ENCODE measurements at regions not wholly inside any gene's neighbourhood (a gene's known extent, or its start where the extent isn't known, plus 50 kb on each side); places are given as distances from the start of the nearest gene placed in this dataset.
A peak's percentile ranks its signal among the peaks of the same experiment; 100 is the strongest.

DNA sequence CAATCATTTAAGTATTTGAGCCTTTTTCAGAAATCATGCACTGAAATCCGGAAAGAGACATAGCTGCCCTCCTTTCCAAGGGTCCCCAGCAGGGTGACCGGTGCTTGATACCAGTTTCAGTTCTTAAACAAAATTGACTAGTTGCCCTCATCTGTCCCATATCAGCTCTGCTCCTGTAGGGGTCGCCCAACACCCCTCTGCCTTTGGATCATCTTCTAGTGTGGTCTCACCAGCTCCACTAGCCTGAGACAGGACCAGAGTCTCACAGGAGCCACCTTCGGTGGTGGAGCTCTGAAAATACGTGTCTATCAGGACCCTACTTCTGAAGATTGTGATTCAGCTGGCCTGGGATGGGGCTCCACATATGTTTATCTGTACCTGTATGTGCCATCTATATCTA, 428.2 kb downstream of the ENC1 start:
- ChIA-PET POLR2A (no interaction called here), CTCF (interaction anchor here (0.7 to 1.1 kb wide), 2 partner anchors 11 to 428 kb away, joined by 3 read pairs; partner anchors contain the start of gene ENC1)
- H3K4me3 ChIP-seq (ENCODE audit: low read depth, low read length), result no peak overlapping the region
- no peaks in the 10 kb centered on the region for H3K9me3 ChIP-seq (ENCODE audit: control insufficient read depth, insufficient read depth, low read length)
- TF ChIP-seq, protein P1, sequence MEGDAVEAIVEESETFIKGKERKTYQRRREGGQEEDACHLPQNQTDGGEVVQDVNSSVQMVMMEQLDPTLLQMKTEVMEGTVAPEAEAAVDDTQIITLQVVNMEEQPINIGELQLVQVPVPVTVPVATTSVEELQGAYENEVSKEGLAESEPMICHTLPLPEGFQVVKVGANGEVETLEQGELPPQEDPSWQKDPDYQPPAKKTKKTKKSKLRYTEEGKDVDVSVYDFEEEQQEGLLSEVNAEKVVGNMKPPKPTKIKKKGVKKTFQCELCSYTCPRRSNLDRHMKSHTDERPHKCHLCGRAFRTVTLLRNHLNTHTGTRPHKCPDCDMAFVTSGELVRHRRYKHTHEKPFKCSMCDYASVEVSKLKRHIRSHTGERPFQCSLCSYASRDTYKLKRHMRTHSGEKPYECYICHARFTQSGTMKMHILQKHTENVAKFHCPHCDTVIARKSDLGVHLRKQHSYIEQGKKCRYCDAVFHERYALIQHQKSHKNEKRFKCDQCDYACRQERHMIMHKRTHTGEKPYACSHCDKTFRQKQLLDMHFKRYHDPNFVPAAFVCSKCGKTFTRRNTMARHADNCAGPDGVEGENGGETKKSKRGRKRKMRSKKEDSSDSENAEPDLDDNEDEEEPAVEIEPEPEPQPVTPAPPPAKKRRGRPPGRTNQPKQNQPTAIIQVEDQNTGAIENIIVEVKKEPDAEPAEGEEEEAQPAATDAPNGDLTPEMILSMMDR (IDR thresholded peaks at IDR 0.05; ENCODE audit: low read depth, low read length), result peak; percentile 41
- H3K27ac ChIP-seq (ENCODE audit: low read depth, low read length), result no peak overlapping the region
- H3K27me3 ChIP-seq (ENCODE audit: control insufficient read depth, insufficient read depth, low read length), result no peaks in the 10 kb centered on the region
- DNase-seq (ENCODE audit: low read depth, low spot score), result no peak

DNA sequence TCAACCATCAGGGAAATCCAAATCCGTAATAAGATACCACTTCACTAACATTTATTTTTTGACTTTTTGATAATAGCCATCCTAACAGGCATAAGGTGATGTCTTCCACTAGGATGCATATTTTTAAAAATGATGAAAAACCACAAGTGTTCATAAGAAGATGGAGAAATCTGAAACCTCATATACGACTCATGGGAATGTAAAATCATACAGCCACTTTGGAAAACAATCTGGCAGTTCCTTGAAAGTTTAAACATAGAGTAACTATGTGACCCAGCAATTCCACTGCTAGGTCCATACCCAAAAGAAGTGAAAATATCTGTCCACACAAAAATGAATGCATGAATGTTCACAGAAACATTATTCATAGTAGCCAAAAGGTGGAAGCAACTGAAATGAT, 431.0 kb downstream of the ENC1 start:
- POLR2A ChIA-PET, result no interaction called here
- TF ChIP-seq, protein P1 (IDR thresholded peaks at IDR 0.05; ENCODE audit: low read depth, low read length), result no peak
- H3K4me3 ChIP-seq (ENCODE audit: low read depth, low read length), result no peak overlapping the region
- no peak overlapping the region for H3K27ac ChIP-seq (ENCODE audit: low read depth, low read length)
- DNase-seq (ENCODE audit: low read depth, low spot score), result no peak
- H3K27me3 ChIP-seq (ENCODE audit: control insufficient read depth, insufficient read depth, low read length), result no peaks in the 10 kb centered on the region
- CTCF ChIA-PET, result no interaction called here
- no peaks in the 10 kb centered on the region for H3K9me3 ChIP-seq (ENCODE audit: control insufficient read depth, insufficient read depth, low read length)

DNA sequence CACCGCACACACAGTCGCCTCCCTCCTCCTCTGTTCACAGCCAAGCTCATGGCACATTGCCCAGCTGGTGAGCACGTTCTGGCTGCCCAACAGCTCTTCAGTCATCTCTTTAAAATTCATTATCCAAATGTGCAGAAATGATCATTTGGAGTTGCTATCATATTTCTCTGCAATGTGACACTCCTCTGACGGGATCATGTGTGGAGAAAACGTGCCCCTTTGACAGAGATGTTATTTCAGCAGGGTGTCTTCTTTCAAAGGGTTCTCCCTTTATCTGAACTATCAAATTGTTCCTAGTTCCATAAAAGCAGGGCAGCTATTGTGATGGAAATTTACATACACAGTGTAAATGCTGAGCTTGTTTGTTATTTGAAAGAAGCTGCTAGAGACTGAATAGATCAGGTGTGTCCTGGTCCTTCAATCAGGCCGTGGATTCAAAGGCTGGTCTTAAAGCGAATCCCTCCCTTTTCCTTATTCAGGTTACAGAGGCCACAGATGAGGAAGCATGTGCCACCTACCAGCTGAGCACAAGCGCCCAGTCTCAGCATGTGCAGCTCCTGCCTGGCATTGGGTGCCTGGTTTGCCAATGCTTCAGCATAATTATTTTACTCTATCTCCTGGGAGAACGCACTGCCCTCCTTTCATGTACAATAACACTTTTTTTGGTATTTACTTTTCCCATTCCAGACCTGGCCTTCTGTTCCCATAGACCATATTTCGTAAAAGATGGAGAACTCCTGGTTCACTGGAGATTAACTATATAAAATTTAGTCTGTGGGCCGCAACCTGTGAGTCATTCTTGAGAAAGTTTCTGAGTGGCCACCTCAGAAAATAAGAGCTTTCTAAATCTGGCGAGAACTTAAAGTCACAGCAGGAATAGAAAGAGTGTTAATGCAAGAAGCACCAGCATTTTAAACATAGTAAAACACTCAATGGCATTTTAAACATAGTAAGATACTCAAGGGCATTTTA, 433.7 kb downstream of the ENC1 start:
- no peak overlapping the region for H3K27ac ChIP-seq (ENCODE audit: low read depth, low read length)
- H3K9me3 ChIP-seq (ENCODE audit: control insufficient read depth, insufficient read depth, low read length), result no peaks in the 10 kb centered on the region
- no peaks in the 10 kb centered on the region for H3K27me3 ChIP-seq (ENCODE audit: control insufficient read depth, insufficient read depth, low read length)
- ChIA-PET POLR2A (no interaction called here), CTCF (interaction anchor here (1.0 kb wide), 1 partner anchor 433 kb away, joined by 4 read pairs; the partner anchor contains the start of gene ENC1)
- TF ChIP-seq, protein P1 (IDR thresholded peaks at IDR 0.05; ENCODE audit: low read depth, low read length), result no peak
- no peak overlapping the region for H3K4me3 ChIP-seq (ENCODE audit: low read depth, low read length)
- no peak for DNase-seq (ENCODE audit: low read depth, low spot score)

DNA sequence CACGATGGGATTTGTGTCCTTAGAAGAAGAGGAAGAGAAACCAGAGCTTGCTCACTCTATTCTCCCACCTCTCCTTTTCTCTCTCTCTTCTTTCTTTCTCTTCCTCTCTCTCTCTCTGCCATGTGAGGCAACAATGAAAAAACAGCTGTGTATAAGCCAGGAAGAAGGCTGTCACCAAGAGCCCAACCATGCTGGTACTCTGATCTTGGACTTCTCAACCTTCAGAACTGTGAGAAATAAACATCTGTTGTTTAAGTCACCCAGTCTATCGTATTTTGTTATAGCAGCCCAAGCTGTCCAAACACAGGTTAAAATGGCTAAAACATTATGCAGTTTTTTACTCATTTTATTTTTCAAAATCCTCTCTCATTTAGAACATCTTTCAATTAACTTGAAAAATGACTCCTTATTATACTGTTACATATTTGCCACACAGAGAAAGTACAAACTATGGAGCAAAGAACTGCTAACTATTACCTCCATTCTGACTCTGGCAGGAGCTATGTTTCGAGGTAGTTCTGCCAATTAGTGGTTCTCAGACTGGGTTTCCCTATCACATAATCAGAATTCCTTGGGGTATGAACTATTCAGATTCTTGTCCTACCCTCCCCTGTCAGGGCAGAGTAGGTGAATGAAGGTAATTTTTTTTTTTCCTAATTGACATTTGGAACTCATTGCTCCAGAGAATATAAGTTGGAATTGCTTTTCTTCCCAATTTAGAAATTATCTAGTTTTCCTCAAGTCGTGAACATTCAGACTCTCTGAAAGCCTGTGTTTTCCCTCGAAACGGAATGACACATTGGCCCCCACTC, 434.6 kb downstream of the ENC1 start:
- Histone ChIP-seq H3K27me3 (ENCODE audit: control insufficient read depth, insufficient read depth, low read length) (no peaks in the 10 kb centered on the region), H3K9me3 (ENCODE audit: control insufficient read depth, insufficient read depth, low read length) (no peaks in the 10 kb centered on the region), H3K27ac (ENCODE audit: low read depth, low read length) (no peak overlapping the region), H3K4me3 (ENCODE audit: low read depth, low read length) (no peak overlapping the region)
- no peak for DNase-seq (ENCODE audit: low read depth, low spot score)
- CTCF ChIA-PET, result interaction anchor here (1.0 kb wide), 1 partner anchor 434 kb away, joined by 4 read pairs; the partner anchor contains the start of gene ENC1
- POLR2A ChIA-PET, result no interaction called here
- TF ChIP-seq, protein P1 (IDR thresholded peaks at IDR 0.05; ENCODE audit: low read depth, low read length), result no peak
